ENCODE measurements at regions not wholly inside any gene's neighbourhood (a gene's known extent, or its start where the extent isn't known, plus 50 kb on each side); places are given as distances from the start of the nearest gene placed in this dataset.

DNA sequence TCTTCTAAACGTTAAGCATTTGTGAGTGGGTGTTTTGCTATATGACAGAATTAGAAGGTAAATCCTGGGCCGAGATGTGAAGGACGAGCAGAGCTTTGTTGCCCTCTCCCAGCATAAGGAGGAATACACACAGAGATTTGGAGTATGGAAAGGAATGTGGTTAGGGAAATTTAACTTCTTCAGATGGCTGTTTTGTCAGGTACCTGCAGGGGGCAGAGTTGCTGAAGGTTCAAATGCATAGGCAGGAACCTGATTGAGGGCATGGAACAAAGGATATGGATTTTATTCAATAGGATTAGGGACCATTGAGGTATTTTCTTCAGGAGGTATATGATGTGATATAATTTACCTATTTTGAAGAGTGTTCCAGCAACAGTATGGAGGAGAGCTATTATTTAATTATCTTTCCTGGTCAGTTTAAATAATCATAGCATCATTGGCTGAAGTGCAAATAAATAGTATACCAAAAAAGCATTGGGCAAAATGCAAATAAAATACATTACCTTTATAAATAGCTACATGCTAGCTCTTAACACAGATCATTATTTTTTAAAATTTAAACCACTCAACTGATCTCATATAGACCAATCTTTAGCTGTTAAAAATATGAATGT, 143.6 kb downstream of the SLIT2 start:
- peak in 12 of 51 donors; percentile 1 to 43 (median 15) for DNase-seq

DNA sequence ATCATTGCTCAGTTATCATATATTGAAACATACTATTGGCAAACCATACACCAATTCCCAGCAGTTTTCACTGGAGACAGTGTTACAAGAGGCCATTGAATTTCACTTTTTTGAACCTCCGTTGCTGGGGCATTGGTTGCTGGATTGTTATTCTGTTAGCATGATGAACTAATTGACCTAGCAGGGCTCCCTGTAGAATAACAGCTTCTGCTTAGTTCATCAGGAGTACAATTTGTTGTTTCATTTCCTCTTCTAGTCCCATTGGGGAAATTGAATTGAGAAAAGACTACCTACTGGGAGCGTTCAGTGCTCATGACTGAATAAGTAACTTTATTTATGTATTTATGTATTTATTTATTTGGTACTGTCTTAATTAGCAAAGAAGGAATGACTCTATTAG, 151.6 kb downstream of the SLIT2 start:
- DNase-seq = no peak

DNA sequence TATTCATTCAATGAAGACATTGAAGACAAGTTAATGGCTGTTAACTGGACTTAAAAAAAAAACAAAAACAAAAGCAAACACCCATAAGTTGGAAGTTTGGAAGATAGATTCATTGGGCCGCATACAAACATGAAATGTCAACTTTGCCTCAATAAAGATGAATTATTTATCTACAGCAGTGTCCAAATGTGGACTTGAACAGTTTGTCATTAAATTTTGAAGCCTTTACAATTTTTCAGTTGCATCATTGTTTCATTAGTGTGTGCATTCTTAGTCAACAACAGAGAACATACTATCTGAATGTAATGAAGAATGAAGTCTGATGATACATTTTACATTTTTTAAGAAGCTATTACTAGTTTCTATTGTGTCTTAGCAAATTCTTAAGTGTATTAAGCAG, 152.1 kb downstream of the SLIT2 start:
- no peak for DNase-seq

DNA sequence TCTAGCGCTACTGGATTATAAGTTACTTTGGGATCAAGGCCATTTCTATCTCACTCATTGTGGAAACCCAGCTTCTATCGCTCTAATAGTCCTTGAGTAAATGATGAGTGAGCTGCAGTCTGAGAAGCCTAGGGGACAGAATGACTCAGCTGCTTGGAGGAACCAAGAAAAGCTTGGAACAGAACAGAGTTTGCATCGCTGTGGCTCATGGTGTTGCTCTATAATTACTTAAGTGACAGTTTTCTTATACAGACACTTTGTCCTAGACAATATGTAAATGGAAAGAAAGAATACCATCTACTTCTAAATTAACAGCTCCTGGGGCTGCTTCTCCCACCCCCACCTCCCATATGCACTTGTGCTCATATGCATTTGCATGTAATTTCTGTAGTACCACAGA, 156.9 kb downstream of the SLIT2 start:
- no peak for DNase-seq

DNA sequence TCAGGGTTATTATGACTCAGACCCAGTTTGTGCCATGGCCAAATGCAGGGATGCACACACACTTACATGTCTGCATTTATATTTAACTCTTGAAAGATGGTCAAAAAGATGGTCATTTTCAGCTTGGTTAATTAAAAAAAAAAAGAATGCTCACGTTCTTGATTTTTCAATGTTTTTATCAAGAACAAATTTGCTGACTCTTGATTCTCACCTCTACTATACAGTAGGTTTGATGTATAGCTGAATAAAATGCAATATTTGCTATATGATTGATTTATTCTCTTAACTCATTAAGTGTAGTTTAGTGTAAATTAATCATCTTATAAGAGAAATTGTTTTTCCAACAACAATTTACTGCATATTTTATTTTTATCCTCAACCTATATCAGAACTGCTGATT, 160.4 kb downstream of the SLIT2 start:
- DNase-seq = no peak

DNA sequence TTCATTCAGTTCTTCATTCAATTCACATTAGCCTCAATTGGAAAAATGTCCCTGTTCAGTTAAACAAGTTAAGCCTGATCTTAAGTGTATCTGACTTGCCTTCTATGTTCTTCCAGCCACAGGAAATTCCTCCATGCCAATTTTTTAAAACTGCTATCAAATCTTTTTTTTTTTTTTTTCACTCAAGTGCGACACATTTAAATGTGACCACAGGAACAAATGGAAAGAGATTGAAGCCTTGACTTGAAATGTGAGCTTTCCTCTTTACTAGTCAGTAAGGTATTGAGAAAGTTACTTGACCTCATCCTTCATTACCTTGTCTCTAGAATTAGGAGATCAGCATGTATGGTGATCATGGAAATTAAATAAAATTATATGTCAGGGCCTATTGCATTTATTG, 165.1 kb downstream of the SLIT2 start:
- no peak for DNase-seq

DNA sequence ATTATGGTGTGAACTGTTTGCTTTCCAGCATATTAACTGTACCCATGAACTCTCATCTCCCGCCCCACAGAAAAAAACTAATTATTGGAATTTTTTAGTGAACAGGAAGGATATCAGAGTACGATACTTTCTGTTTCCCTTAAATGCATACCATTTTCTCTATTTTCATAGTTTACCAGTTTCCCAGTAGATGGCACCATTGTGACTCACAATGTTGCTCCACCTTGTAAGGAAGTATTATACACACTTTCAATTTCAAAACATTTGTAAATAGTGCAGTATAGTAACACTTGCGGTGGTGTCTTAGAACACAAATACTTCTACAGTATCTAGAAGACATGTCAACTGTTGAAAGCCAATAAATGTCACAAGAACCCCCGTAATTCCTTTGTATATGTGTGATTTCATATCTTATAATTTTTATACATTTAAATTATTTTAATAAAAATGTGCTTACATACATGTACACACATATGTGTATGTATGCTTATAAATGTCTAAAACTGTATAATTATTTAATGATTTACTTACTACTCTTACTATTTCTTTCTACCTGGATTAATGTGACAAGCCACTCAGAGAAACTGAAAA, 167.3 kb downstream of the SLIT2 start:
- DNase-seq = peak in 2 of 51 donors; percentile 29 to 34

DNA sequence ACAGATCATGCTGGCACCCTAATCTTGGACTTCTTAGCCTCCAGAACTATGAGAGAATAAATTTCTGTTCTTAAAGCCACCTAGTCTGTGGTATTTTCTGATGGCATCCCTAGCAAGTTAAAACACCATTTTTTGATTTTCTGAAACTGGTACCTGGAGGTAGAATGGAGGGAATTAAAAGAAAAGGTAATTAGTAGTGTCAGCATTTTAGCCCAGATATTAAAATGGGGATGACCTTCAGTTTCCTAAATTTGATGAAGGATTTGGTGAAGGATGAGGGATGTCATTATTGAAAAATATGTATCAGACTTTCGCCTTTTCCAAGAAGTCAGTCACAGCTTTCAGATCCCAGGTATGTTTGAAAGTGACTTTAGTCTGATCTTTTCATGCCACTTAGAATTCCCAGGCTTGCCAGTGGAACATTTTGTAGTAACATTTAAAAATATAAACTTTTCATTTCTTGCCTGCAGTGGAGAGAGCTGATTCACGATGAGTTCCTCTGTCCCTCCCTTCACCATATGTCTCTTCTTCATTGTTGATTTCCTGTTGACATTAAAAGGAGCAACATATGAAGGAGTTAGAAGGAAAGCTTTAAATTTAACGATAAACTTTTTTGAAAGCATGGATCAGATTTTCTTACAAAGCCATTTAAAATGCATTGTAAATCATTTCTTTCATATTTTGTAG, 169.4 kb downstream of the SLIT2 start:
- DNase-seq = no peak

DNA sequence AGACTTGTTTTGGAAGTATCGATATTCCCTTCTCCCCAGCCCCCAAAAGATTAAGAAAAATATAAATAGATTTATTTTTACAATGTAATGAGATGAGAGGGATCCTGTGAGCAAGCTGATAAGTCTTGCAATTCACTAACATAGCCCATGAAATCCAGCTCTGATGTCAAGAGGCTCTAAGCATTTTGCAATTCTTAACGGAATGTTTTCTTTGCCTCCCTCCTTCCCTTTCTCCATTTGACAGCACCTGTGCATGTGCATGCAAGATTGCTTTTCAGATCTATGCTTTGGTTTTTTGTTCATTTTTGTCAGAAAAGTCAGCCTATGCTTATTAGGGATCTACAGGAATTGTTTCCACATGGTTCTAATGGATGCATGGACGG, 169.9 kb downstream of the SLIT2 start:
- DNase-seq = no peak

DNA sequence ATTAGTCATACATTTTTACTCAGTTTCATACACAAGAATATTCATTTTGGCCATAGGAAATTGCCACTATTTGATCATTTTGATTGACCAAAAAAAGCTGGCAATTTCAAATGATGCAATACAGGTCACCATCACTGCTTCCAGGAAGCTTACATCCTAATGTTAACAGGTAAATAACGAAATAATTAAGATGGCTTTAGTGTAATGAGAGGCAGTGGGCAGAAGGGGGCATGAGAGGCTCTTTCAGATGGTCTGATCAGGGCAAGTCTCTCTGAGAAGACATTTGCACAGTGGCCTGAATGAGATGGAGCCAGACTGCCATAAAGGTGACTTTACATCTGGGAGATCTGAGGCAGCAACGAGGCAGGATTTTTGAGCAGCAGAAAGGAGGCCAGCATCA, 170.7 kb downstream of the SLIT2 start:
- DNase-seq = peak in 14 of 51 donors; percentile 1 to 29 (median 10)

DNA sequence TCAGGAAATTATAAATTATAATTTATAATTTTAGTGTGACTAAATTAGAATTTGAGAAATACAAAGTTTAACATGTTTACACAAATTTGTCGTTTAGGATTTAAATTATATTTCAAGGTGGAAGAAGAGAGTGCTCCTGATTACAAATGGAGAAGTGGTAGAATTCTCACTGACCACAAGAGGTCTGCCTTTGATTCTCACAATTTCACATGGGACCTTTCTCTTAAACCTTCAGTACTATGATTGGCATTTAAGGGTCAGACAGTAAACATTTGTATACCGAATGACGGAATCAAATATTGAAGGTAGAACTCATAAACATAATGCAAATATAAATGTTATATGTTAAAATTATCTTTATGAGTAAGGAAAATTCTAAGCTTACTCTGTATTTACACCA, 171.7 kb downstream of the SLIT2 start:
- no peak for DNase-seq

DNA sequence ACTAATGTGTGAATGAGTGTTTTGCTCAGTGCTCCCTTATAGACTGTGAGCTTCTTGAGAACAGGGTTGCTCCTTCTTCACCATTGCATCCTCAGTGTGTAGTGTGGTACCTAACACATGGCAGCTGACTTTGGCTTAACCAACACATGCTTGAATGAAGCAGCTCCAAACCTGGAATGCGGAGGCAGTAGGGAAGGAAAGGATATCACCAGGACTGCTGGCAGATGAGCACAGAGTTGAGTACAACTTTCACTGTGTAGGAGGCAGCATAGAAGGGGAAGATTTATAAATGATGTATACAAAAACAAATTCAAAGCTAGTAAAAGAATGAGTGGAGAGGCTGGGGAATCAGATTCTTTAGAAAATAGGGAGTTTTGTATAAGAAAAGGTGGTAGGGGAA, 174.3 kb downstream of the SLIT2 start:
- DNase-seq = no peak

DNA sequence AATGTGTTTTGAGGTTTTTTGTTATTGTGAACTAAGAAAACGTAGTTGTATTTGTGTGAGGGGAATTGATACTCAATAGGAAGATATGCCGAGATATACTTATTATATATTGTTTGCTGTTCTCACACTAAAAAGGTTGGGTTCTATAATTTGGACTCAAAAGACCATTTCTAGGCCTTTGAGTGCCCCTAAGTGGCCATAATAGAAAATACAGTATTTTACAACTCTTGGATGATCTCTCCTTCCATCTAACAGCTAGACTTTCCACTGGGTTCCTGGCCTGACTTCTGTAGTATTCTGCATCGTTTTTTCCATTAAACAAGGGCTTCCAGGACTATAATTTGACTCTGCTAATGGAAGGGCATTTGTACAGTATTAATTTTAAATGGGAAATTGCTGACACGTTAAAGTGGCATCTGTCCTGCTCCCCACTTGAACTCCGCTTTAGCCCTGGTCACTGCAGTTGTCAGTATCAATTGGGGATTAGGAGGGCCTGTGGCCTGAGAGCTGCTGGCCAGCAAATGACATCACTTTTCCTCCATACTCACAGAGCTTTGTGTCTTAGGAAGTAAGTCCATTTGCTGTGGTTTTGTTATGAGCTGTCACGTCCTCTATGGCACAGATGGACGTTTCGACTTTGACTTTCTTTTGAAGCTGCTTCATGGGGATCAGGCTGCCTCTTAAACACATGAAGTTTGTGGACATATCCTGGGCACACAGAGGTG, 176.9 kb downstream of the SLIT2 start:
- peak in 1 of 51 donors; percentile 46 for DNase-seq

DNA sequence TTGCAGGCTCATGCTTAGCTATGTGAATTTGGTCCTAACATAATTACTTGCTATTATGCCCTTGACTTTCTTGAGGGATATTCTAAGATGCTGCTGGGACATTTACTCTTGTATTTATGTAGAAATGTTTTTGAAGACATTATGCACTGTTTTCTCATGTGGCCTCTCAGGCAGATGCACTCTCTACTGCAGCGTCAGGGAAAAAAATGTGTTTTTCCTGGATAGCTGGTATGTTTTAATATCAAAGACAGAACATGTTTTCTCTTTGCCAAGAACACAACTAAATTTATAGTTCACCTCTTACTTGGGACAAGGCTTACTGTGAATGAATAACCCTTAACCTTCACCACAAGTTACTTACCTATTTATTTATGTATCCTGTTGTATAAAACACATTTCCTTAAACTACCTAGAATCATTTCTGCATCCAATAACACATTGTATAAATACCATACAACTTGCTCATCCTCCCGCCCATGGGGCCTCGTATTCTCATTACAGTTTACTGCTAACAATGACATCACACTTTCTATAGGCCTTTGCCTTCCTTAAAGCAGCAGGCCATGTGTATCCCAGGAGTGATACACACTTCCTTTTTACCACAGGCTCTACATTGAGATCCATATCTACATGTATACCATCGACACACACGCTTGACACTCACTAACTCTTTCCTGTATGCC, 178.7 kb downstream of the SLIT2 start:
- DNase-seq = no peak

DNA sequence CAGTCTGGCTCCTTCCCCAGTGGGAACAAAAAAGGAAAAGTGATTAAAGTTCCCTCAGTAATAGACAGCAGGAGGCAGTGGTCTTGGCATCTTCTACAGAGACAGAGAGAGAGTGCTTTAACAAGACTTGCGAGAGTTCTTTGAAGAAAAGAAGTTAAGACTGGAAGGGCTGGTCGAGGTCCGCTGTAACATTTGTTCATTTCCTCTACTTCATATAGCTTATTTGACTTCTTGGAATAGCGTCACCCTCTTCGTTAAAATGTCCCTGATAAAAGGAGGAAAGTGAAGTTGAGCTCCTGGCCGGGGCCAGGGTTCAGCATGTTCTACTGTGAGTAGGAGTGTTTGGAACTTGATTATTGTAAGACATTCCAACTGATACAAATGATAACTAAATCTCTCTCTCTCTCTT, 179.8 kb downstream of the SLIT2 start:
- no peak for DNase-seq

DNA sequence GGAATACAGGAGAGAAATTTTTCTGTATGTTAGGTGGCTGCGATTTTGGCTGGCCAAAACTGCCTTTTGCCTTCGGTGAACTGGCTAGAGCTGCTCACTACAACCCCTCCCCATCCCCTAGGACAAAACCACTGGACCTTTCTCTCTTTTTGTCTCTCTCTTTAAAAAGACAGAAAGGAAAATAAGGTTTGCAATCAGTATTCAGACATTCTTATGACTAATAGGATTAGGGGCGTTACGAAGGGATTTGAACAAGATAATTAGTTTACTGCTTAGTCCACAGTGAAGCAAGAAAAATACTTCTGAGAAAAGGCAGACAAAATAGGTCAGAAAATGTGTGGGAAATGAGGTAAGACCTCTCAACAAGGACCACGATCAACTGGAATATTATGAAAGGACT, 180.4 kb downstream of the SLIT2 start:
- DNase-seq = no peak

DNA sequence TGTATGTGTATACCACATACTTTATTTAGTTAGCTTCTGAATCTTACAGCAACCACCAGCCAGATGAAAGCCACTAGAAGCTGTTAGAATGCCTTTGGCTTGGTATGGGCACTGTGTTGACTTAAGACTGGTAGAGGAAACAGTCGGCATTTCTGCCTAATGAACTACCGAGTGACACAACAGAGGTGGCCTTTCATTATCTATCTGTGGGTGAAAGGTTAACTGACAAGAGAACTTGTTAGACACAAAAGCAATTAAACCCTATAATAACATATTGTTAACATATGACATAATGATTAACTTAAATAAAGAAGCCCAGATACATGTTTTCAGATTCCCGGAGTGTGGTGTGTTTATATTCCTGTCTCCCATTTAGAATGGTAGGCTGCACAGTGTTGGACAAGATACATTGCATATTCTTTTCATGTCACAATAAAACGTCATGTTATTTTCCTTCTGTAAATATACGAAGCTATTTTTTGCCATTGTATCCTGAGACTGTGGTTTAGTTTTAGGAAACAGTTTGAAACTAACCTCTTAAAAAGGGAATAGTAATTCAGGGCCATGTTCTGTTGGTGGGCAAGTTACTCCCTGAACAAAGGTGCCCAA, 181.5 kb downstream of the SLIT2 start:
- no peak for DNase-seq

DNA sequence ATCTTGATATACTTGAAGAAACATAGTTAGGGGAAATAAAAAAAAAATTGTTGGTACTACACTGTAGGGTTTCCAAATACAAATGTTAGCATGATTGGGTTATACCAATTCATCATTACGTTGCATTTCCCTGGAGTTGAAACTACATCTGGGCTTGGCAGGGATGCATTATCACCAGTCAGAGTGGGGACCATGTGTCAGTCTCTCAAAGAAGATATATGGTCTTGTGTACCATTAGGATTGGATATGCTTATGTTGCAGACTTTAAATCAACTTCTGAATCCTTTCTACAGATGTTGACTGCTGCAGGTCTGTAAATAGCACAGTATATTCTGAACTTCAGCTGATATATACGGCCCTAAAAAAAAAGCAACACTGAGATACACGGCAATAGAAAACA, 188.5 kb downstream of the SLIT2 start:
- no peak for DNase-seq

DNA sequence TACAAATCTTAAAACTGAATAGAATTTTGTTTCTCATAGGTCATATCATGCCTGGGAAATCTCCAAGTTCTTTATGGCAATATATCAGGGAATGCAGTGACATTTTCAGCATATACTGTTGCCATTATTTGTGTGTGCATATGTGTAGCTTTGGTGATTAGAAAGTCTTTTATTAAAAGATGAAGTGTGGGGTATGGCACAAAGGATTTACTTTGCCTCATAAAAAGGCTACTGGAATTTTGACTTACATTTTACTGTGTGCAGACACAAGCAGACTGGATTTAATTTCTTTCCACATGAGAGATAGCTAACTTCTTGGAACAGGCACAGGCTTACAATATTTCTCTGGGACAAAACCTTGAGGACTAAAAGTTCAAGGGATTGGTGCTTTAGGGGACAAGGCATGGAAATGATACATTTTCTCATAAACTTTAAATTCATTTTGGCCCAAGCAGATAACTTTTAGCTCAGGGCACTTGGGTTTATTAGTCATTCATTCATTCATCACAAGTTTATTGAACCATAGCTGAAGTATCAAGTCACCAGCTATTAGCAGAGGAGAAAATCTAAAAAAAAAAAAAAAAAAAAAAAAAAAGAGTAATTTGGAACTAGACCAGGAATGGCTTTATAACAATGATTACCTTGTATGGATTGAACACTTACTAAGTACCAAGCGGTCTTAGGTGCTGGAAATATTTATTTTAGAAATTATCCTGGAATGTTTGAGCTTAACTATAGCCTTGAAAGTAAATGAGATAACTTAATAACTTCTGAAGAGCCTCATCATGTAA, 191.5 kb downstream of the SLIT2 start:
- no peak for DNase-seq

DNA sequence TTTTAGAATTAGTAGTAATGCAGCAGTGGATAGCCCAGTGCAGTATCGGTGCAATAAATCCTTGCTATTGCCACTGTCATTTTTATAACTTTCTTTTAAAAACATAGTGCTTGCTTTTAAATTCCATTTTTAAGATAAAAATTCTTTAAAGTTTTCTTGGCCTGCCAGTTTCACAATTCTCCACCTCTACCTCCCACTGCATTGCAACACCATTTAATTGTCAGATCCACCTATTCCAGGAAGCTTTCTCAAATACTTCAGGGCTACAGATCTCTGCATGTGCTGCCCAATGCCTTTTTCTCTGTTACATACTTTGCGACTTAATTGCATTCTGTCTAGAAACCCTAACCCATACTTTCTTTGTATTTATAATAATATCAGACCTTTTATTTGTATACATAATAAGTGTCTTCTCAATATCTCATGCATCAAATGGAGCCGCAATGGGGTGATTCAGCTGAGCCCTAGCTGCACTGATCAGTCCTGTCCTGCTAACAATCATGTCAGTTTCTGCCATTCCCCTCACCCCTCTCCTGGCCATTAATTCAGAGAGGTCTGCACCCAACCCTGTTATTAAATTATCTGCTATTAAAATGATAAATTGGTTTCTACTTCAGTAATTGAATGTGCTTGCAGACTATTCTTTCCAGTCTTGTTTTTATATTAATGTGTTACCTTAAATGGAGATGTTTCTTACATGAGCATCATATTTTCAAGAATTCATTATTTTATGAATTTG, 193.1 kb downstream of the SLIT2 start:
- no peak for DNase-seq

All from hypothalamus (tissue), 51 donors.